ENCODE measurements at regions not wholly inside any gene's neighbourhood (a gene's known extent, or its start where the extent isn't known, plus 50 kb on each side); places are given as distances from the start of the nearest gene placed in this dataset.

DNA sequence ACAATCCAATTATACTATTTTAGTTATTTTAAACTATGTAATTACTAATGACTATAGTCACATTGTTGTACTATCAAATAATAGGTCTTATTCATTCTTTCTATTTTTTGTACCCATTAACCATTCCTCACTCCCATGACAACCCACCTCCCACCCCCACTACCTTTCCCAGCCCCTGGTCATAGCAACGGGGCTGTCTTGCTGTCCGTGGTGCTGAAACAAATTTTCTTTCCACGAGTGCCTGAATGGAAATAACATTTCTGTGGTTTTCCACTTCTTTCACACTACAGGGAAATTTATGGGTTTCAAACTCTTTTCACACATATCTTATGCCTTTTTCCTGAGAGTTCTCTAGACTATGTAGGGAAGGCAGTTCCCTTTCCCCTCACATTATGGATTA lies 326.6 kb downstream of the PHKB start:
- H3K4me1 ChIP-seq (ENCODE audit: insufficient read depth, low read length, severe bottlenecking): no peaks in the 10 kb centered on the region
- H3K4me3 ChIP-seq (ENCODE audit: low read depth, low read length, poor library complexity, severe bottlenecking): no peak overlapping the region
- H3K36me3 ChIP-seq (ENCODE audit: insufficient read depth, low read length): no peaks in the 10 kb centered on the region
- H3K9ac ChIP-seq (ENCODE audit: low read length): no peak overlapping the region
- no peaks in the 10 kb centered on the region for H3K79me2 ChIP-seq (ENCODE audit: insufficient read depth, low read length)
- no peak overlapping the region for H3K4me2 ChIP-seq (ENCODE audit: low read length)
- no peaks in the 10 kb centered on the region; the same call in 1 of the 2 replicates for H3K9me2 ChIP-seq (ENCODE audit: low read depth, low read length)
- H3K9me3 ChIP-seq (ENCODE audit: low read length): no peaks in the 10 kb centered on the region
- no peaks in the 10 kb centered on the region for H4K20me1 ChIP-seq (ENCODE audit: insufficient read depth, low read length)
- H3K27ac ChIP-seq (ENCODE audit: low read depth, low read length, poor library complexity, severe bottlenecking): no peak overlapping the region
- no peaks in the 10 kb centered on the region for H3K27me3 ChIP-seq (ENCODE audit: insufficient read depth, low read length)
- H3F3A ChIP-seq (ENCODE audit: insufficient read depth, low read length): no peaks in the 10 kb centered on the region
- no peak overlapping the region for H2AFZ ChIP-seq (ENCODE audit: low read length)
- no peak for TF ChIP-seq EZH2 (IDR thresholded peaks at IDR 0.05; ENCODE audit: borderline replicate concordance, low read length)
- TF ChIP-seq, protein P1, sequence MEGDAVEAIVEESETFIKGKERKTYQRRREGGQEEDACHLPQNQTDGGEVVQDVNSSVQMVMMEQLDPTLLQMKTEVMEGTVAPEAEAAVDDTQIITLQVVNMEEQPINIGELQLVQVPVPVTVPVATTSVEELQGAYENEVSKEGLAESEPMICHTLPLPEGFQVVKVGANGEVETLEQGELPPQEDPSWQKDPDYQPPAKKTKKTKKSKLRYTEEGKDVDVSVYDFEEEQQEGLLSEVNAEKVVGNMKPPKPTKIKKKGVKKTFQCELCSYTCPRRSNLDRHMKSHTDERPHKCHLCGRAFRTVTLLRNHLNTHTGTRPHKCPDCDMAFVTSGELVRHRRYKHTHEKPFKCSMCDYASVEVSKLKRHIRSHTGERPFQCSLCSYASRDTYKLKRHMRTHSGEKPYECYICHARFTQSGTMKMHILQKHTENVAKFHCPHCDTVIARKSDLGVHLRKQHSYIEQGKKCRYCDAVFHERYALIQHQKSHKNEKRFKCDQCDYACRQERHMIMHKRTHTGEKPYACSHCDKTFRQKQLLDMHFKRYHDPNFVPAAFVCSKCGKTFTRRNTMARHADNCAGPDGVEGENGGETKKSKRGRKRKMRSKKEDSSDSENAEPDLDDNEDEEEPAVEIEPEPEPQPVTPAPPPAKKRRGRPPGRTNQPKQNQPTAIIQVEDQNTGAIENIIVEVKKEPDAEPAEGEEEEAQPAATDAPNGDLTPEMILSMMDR (IDR thresholded peaks at IDR 0.05; ENCODE audit: low read length): no peak

DNA sequence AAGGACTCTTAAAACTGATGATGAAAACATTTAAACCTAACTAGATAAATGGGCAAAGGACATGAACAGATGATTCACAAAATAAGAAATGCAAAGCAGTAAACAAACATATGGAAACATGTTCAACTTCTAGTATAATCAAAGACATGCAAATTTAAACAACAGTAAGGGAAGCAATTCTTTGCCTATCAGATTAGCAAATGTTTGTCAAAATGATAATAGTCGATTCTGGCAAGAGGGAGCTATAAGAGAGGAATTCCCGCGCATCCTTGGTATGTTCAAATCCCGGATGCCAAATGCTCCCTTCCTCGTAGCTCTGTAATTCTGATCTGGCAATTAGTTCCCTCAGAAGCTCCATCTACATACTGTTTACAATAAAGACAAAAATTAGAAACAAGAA lies 320.5 kb downstream of the PHKB start:
- H2AFZ ChIP-seq (ENCODE audit: low read length): no peak overlapping the region
- no peaks in the 10 kb centered on the region for H3F3A ChIP-seq (ENCODE audit: insufficient read depth, low read length)
- no peaks in the 10 kb centered on the region for H3K9me3 ChIP-seq (ENCODE audit: low read length)
- no peak overlapping the region for H3K27ac ChIP-seq (ENCODE audit: low read depth, low read length, poor library complexity, severe bottlenecking)
- no peak for TF ChIP-seq EZH2 (IDR thresholded peaks at IDR 0.05; ENCODE audit: borderline replicate concordance, low read length)
- TF ChIP-seq, protein P1 (IDR thresholded peaks at IDR 0.05; ENCODE audit: low read length): no peak
- no peaks in the 10 kb centered on the region for H3K4me1 ChIP-seq (ENCODE audit: insufficient read depth, low read length, severe bottlenecking)
- H3K4me2 ChIP-seq (ENCODE audit: low read length): no peak overlapping the region
- no peaks in the 10 kb centered on the region for H3K36me3 ChIP-seq (ENCODE audit: insufficient read depth, low read length)
- H3K9me2 ChIP-seq (ENCODE audit: low read depth, low read length): no peaks in the 10 kb centered on the region
- no peak overlapping the region for H3K9ac ChIP-seq (ENCODE audit: low read length)
- H4K20me1 ChIP-seq (ENCODE audit: insufficient read depth, low read length): no peaks in the 10 kb centered on the region
- H3K4me3 ChIP-seq (ENCODE audit: low read depth, low read length, poor library complexity, severe bottlenecking): no peak overlapping the region
- H3K27me3 ChIP-seq (ENCODE audit: insufficient read depth, low read length): no peaks in the 10 kb centered on the region
- no peaks in the 10 kb centered on the region for H3K79me2 ChIP-seq (ENCODE audit: insufficient read depth, low read length)

DNA sequence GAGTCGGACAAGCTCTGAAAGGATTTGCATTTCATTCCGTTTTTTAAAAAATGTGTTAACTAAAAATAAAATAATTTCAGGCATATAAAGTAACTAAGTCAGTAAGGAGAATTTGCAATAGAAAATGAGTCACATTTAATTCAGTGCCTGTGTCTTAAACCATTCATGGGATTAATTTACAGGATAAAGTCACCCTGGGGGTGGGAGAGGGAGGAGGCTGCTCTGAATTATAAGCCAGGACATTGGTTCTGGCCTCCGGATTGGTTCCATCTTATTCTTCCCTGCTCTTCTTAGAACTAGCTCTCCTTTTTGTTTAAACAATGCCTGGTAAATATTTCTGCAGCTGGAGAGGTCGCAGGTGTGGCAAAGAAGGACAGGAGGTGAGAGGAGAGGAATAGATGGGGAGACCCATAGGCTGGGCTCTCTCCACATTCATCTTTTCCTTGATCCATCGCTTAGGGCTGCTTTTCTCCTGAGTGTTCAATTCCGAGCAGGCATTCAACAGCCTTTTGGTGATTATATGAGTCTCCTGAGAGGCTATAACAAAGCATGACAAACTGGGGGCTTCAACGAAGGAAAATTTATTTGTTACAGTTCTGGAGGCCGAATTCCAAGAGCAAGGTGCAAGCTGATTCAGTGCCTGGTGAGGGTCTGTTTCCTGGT lies 319.2 kb downstream of the PHKB start:
- no peak overlapping the region for H3K4me3 ChIP-seq (ENCODE audit: low read depth, low read length, poor library complexity, severe bottlenecking)
- no peak overlapping the region for H3K9ac ChIP-seq (ENCODE audit: low read length)
- H4K20me1 ChIP-seq (ENCODE audit: insufficient read depth, low read length): no peaks in the 10 kb centered on the region
- no peak overlapping the region for H2AFZ ChIP-seq (ENCODE audit: low read length)
- no peaks in the 10 kb centered on the region for H3K36me3 ChIP-seq (ENCODE audit: insufficient read depth, low read length)
- TF ChIP-seq, protein P1 (IDR thresholded peaks at IDR 0.05; ENCODE audit: low read length): no peak
- no peak for TF ChIP-seq EZH2 (IDR thresholded peaks at IDR 0.05; ENCODE audit: borderline replicate concordance, low read length)
- H3K27ac ChIP-seq (ENCODE audit: low read depth, low read length, poor library complexity, severe bottlenecking): no peak overlapping the region
- no peaks in the 10 kb centered on the region for H3K27me3 ChIP-seq (ENCODE audit: insufficient read depth, low read length)
- H3K4me1 ChIP-seq (ENCODE audit: insufficient read depth, low read length, severe bottlenecking): no peaks in the 10 kb centered on the region
- H3K79me2 ChIP-seq (ENCODE audit: insufficient read depth, low read length): no peaks in the 10 kb centered on the region
- no peaks in the 10 kb centered on the region for H3K9me3 ChIP-seq (ENCODE audit: low read length)
- H3K9me2 ChIP-seq (ENCODE audit: low read depth, low read length): no peaks in the 10 kb centered on the region
- H3K4me2 ChIP-seq (ENCODE audit: low read length): no peak overlapping the region
- H3F3A ChIP-seq (ENCODE audit: insufficient read depth, low read length): no peaks in the 10 kb centered on the region

All from OCI-LY1 (cell line).